ENCODE measurements at regions not wholly inside any gene's neighbourhood (a gene's known extent, or its start where the extent isn't known, plus 50 kb on each side); places are given as distances from the start of the nearest gene placed in this dataset.
"Not testable (repeated sequence)": the region's sequence is repeated elsewhere in the genome, so short reads cannot be mapped to it uniquely, and the experiment has no call there.

DNA sequence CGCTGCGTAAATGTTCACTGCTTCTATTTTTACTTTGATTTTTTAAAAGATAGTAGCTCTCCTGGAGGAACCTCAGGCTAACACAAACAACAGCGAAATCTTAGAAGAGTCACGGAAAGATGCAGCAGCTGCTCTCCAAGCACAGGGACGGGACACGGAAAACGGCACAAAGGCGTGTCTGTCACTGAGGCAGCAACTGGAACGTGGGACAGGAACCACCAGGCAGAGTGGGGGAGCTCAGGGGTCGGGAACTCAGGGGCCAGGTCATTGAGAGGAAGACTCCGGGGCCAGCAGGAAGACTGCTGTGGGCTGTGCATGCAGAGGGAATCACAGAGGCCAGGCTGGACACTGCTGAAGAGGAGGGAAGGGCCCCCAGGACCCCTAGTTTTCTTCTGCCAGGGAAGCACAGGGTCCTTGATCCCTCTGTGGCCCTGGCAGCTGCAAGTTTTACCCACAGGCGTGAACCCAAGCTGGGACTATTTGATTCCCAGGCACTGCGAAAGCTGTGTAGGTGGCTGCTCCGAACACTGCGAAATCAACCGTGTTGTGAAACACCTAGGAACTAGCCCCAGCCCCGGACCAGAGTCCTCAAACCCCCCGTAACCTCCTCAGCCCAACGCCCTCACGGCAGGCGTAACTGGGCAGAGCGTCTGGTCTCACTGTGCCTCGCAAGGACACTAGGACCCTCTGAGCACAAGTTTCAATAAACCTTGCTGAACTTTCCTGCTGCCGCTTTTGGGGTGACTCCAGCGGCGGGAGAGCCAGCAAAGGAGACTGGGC is 263.0 kb downstream of the EIPR1 start:
- no peak for DNase-seq

DNA sequence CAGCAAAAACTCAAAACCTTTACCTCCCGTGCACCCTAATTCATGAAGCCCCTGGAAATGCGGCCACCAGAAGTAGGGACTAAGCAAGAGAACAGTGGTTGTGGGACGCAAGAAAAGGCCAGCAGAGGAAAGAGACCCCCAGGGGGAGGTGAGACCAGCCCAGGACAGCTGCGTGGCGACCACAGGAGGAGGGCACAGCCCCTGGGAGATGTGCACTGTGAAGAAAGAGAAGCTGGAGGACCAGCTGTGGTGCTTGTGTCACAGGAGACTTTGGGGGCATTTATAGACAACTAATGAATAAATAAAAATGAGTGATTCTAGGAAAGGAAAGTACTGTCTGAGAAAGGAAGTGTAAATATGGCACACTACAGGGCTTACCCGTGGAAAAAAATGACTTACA is 263.8 kb downstream of the EIPR1 start:
- DNase-seq: no peak

DNA sequence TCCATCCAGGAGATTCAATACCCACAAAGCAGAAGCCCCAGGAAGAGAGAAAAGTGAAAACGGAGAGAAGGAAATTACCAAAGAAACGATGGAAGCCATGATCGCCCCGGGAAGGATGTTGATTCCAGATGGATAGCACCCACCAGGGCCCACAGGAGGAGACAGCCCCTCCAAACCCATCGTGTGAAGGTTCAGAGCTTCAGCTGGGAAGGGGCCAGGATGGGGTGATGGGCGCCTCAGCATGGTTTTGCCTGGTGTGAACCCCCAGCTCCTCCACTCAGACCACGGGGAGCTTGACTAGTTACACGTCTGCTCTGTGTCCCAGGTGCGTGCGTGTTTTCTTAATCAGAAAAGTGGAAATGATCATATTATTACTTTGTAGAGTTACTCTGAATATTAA is 264.5 kb downstream of the EIPR1 start:
- no peak for DNase-seq

DNA sequence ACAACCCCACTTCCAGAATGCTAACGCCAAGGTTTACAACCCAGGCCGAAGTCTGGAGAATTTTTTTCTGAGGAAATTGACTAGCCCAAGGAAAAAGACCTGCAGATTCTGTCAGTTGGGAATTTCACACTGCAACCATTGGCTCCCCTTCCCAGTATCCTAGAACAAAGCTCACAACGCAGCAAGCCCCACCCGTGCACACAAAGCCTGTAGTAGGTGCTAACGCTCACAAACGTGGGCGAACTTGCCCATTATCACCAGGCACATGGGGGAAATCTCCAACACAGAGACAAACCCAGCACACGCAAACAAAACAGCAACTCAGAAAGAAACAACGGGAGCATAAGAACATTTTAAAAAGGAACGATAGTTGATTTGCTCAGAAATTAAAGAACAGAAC is 265.1 kb downstream of the EIPR1 start:
- no peak for DNase-seq

DNA sequence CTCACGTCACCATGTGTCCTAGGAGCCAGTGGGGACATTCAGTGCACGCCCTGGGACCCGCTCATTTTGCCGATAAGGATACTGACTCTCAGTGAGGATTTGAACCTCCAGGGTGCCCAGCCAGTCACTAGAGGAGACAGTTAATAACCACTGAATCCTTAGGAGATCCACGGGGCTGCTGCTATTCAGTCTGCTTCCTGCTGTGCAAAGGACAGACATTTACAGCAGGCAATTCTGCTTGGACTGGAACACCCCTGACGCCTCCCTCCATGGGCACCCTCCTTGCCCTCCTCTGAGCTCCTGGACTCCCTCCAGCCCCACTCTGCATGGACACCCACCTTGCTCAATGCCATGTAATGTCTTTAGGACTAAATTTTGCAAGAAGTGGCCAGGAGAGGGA is 265.5 kb downstream of the EIPR1 start:
- DNase-seq: no peak

DNA sequence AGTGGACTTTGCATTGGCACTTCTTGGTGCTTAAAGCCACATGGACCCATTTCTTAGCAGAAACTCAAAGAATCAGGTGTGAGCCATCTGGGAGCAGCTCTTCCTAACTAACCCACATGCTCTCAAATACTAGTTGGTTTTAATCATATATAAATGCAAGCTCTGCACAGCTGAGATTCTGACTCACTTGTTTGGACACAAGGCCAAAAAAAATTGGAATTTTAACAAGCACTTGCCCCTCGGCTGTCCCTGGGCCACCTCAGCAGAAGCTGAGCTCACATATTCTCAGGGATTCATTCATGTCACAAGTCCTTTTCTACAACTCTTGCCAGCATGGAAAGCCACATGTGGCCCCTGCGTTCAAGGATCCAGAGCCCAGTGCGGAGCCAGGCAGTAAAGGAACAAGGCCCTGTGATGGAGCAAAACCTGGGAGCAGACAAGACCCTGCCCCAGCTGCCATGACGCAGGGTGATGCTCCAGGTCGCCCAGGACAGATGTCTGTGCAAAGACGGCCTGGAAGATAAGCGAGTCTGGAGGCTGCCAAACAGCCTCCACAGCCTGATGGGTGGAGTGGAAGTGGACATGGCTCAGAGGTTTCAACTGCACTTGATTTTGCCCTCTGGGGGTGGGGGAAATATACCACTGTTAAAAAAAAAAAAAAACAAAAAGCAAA is 266.5 kb downstream of the EIPR1 start:
- no peak for DNase-seq

DNA sequence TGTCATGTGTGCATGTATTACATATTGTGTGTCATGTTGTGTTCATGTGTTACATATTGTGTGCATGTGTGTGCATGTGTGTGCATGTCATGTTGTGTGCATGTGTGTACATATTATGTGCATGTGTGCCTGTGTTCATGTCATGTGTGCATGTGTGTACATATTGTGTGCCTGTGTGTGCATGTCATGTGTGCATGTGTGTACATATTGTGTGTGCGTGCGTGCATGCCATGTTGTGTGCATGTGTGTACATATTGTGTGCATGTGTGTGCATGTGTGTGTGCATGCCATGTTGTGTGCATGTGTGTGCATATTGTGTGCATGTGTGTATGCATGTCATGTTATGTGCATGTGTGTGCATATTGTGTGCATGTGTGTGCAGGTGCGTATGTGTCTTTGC is 267.1 kb downstream of the EIPR1 start:
- DNase-seq: no peak

DNA sequence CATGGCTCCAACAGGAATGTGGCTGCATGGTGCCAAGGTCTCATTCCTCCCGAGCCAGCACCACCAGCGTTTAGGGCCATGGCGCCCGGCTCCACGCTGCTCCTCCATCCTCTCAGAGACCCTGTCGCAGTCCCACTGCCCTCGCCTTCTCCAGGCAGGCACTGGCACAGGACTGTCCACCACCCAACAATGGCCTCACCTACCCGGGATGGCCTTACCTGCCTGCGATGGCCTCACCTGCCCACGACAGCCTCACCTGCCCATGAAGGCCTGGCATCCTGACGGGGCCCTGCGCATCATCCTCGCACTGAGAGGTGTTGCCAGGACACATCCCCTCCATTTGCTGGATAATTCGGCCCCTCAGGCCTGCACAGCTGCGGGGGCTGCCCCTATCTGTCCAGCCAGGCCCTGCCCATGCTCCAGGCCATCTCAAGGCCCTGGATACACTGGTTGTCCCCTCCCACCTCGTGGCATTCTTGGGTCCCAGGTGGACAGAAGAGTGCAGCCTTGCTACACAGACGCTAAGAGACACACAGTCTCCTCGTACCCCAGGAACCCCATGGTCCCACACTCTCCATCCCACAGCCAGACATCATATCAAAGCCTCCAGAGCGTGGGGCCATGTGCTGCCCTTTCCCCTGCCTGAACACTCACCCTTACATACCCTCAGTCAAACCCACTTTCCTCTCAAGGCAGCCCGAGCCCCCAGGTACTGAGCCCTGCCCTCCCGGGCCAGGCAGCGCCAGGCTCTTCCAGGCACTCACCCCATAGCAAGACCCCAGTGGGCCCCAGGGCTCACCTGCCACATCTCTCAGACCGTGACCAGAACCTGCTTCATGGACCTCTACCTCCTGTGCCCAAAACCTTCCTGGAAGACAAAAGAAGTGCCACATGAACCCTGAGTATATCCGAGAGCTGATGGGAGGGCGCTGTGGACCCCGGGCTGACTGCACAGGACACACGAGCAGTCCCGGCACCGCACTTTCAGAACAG is 268.6 kb downstream of the EIPR1 start:
- DNase-seq: no peak

DNA sequence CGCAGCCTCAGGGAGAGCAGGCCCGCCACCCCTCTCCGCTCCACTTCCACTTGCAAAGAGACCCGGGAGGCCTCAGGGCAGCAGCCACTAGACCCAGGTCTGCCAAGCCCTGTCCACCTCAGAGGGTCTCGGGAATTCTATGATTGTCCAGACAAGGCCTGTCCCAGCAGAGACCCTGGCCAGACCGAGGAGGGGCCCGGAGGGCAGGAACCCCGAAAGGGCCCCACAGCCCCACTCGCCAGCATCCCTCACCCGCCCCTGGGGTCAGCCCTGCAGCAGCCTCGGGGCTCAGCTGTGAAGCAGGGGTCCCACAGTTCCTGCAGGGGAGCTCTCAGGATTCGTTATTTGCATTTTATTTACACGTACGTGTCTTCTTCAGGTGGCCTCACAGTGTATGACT is 269.5 kb downstream of the EIPR1 start:
- DNase-seq: no peak

DNA sequence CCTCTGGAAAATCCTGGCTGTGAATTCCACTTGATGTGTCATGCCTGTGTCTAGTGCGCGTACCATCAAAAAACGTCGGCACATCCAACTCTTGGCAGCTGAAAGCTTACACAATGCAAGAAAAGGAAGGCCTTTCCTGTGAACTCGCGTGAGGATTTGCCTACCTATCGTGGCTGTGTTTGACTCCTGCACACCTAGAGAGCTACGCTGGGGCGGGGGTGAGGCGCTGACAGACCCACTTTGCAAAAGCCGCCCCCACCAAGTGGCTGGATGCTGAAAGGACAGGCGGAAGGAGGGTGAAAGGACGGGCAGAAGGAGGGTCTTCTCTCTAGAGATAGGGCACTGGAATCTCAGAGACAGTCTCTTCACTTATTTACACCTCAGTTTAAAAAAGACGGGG is 270.1 kb downstream of the EIPR1 start:
- DNase-seq: no peak

DNA sequence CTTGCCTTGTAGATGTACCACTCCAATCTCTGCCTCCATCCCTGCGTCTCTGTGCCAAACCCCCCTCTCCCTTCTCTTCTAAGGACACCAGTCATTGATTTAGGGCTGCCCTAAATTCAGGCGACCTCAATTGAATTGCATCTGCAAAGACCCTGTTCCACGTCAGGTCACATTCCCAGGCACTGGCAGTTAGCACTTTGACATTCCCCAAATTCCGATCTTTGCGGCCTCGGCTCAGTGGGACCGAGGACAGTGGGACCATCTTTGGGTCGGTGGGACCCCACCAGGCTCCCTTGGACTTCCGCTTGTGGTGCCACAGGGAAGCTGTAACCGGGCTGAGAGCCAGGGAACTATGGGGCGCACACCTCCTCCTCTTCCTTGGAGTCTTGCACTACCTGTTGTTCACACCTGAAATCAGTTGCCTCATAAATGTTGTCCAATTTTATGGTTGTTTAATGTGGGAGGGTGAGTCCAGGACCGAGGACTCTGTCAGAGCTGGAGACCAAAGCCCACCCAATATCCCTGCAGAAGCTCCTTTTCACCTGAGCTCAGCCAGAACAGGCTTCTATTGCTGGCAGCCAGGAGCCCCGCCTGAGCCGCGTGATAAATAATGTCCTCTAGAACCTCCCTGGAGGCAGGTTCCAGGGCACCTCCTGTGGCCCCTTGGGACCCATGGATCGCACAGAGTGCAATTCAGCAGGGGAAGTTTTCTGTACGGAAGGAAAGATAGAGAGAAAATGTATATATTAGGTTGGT is 271.6 kb downstream of the EIPR1 start:
- no peak for DNase-seq

DNA sequence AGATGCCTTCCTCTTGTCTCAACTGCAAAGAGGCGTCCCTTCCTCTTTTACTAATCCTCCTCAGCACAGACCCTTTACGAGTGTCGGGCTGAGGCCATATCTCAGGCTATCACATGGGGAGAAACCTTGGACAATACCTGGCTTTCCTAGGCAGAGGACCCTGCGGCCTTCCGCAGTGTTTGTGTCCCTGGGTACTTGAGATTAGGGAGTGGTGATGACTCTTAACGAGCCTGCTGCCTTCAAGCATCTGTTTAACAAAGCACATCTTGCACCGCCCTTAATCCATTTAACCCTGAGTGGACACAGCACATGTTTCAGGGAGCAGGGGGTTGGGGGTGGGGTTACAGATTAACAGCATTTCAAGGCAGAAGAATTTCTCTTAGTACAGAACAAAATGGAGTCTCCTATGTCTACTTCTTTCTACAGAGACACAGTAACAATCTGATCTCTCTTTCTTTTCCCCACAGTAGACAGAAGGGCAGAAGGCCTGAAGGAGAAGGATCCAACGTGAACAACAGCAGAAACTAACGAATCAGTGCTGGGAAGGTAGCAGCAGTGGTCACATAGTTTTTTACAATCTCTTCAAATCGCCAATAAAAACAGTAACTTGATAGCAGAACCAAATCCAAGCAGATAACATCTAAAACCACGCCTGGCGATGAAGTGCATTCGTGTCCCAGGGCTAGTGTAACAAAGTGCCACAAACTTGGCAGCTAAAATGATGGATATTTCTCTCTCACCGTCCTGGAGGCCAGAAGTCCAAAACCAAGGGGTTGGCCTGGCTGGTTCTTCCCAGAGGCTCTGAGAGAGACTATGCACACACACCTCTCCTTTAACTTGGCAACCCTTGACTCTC is 272.4 kb downstream of the EIPR1 start:
- not testable (repeated sequence) for DNase-seq

DNA sequence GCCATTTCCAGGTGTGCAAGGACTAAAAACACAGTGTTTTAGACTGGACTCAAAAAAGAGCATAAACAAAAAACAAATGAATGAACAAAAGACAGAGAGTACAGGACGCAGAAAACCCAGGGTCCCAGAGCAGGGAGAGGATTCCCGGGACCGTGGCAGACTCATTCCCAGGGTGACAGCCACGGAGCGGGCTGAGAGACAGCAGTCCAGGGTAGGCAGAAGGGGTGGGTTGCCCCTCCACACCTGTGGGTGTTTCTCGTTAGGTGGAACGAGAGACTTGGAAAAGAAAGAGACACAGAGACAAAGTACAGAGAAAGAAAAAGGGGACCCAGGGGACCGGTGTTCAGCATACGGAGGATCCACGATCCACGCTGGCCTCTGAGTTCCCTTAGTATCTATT is 273.4 kb downstream of the EIPR1 start:
- no peak for DNase-seq

DNA sequence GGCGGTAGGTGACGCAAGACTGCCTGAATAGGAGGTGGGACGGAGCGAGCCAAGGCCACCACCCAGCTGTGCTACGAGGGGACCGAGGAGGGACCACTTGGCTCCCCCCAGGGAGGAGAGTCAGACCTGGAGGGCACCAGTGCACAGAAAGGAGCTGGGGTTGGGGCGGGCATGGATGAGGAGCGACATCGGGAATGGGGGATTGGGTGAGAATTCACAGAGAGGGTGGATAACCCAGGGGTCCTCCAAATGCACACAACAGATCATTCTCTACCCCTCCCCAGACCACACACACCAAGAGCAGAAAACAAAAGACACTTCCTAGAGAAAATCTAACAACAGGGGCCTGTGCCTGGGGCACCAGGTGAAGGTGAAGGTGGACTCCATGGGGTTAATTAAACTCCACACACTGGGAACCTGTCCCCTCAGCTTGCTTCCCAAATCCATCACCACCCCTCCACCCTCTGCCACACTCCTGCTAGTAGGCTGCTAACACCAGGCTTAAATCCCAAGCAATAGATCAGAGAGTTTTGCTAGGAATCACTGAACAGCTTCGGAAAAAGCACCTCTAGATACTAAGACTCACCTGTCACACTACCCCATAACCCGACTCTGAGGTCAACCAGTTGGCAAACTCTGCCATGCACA is 274.6 kb downstream of the EIPR1 start:
- DNase-seq: no peak

DNA sequence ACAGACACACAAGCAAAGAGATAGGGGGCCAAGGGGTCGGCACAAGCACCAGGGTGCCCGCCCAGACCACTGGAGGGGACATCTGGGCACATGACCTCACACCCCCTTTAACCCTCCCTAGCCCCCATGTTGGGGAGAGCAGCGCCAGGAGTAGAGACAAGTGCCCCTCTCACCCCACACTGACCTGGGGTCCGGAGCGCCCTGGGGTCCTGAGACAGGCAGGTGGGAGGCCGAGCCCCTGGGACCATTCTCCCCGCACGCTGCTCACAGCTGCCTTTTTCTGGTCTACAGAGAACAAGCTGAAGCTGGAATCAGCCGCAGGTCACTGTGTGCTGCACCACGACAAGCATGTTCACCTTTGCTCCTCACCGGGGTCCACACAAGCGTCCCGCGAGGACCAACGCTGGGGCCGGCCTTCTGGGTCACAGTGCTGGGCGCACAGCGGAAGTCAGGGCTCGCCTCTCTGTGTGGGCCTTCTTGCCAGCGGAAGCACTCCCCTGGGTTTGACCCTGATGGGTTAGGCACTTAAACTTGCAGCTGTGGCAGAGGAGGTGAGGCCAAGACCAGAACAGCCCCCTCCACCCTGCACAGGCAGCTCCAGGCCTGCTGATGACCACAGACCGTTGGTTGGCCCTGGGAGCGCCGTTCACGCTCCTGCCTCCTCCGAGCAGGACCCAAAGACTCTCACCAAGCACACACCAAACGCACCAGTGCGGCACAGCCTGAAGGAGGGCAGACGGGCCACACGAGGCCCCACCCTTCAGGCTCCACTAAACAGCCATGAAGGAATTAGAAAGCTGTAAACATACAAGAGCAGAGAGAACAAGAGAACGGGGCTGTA is 275.3 kb downstream of the EIPR1 start:
- DNase-seq: no peak

DNA sequence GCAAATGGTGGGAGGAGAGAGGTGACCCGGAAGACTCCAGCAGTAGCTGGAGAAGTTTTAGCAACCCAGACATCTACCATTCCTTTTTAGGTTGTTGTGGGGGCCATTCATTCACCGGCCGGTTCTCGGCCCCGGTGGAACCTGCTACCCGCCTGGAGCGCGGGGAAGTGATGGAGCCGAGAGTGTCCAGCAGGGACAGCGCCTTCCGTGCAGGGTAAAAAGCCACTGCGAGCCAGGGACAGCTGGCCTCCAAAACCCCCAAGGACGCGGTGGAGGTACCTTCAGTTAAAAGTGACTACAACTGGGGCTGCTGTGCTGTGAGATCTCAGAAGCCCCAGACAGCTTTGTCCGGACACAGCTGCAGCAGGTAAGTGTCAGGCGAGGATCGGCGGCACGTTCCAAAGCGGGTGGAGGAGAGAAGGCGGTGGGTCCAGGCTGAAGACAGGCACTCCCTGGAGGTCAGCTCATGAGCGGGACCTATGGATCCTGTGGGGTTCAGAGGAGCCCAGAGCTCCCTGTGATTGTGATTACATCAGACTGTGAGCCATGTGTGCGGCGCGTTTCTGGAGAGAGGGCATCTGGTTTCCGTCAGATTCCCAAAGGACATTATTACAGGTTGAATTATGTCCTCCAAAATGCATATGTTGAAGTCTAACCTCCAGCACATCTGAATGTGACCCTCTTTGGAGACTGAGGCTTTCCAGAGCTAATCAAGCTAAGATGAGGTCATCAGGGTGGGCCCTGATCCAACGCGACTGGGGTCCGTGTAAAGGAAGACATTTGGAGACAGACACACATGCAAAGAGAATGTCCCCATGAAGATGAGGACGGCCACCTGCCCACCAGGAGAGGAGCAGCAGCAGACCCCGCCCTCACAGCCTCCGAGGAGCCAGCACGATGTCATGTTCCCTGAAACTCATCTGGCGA is 276.3 kb downstream of the EIPR1 start:
- DNase-seq: no peak

DNA sequence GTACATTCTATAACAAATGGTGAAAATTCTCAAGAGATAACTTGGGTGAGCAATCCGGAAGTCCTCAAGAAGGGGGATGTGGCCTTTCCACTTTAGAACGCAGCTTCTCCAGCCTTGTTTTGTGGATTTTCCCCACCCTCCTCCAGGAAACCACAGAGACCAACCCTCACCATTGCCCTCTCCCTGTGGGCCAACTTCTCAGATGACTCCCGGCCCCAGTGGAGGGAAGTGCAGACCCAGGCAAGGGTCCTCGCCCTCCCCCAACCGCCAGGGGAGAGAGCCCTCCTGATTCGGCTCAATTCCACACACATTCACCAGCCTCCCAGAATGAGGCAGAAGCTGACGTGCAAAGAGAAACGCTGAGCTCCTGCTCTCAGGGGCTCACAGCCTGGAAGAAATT is 277.2 kb downstream of the EIPR1 start:
- DNase-seq: no peak

DNA sequence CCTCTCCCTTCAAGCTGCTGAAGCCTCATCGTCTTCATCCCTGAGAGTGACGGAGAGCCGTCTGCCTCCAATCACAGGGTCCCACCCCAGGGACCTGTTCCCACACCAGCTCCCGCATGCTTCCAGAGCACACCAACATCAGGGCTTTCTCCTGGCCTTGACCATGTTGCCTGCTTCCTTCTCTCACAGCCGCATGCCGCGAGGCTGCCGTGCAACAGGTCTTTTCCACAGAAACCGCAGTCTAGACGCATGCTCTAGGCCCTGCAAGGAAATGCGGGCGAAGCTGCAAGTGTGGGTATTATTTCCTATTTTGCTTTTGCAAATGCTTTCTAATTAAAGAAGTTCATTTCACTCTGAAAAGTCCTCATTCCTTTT is 277.8 kb downstream of the EIPR1 start:
- DNase-seq: no peak

Data from T-helper 1 cell (primary cell).